HepG2 (cell line): ENCODE measurements at regions not wholly inside any gene's neighbourhood (a gene's known extent, or its start where the extent isn't known, plus 50 kb on each side); places are given as distances from the start of the nearest gene placed in this dataset.

Source experiments
- ATF4 ChIP-seq, 2 experiments: fragments of 450-650 bp in 1 of 2; sonication (generic) in 1 of 2; formaldehyde crosslinking; IDR thresholded peaks; 2 replicates each; pipeline versions ENCODE4 v1.5.0 to v1.8.0; 2020 to 2022; ENCODE audit warnings: mild to moderate bottlenecking in 1 of 2, missing genetic modification reagents in 1 of 2
- EZH2 ChIP-seq: conservative IDR thresholded peaks from 2 replicates; pipeline ENCODE4 v1.6.1; 2012; ENCODE audit warnings: mild to moderate bottlenecking, low read depth, low read length, moderate library complexity
- RFXANK ChIP-seq: IDR thresholded peaks from 2 replicates; pipeline ENCODE4 v1.6.1; 2016
- SNAI1 ChIP-seq: sonication (generic); formaldehyde crosslinking; IDR thresholded peaks from 2 replicates; pipeline ENCODE4 v1.5.0; 2020; ENCODE audit warnings: mild to moderate bottlenecking, missing genetic modification reagents, borderline replicate concordance
- SP1 ChIP-seq, 2 experiments: fragments of 450-650 bp in 1 of 2; sonication (generic) in 1 of 2; formaldehyde crosslinking in 1 of 2; IDR thresholded peaks; 2 replicates each; pipeline versions ENCODE4 v1.4.0 to v1.6.1; 2016 to 2020; ENCODE audit warnings: missing genetic modification reagents in 1 of 2
- TBP ChIP-seq: sonication (generic); formaldehyde crosslinking; IDR thresholded peaks from 2 replicates; pipeline ENCODE4 v1.5.0; 2020; ENCODE audit warnings: missing genetic modification reagents
- ZNF713 ChIP-seq: sonication (generic); formaldehyde crosslinking; IDR thresholded peaks from 2 replicates; pipeline ENCODE4 v1.4.0; 2020; ENCODE audit warnings: mild to moderate bottlenecking, missing genetic modification reagents

GRCh38 chr13:90205911-90206310, 1141.6 kb upstream of the MIR17HG start:
- TF ChIP-seq ZNF713 (CRISPR knock-in tag): no peak
- TF ChIP-seq RFXANK (CRISPR knock-in tag): no peak
- TF ChIP-seq TBP: no peak
- no peak for TF ChIP-seq SNAI1
- no peak for TF ChIP-seq ATF4 (CRISPR knock-in tag; IDR thresholded peaks at IDR 0.05)
- TF ChIP-seq EZH2: no peak
- TF ChIP-seq SP1 (IDR thresholded peaks at IDR 0.05): no peak
- no peak for TF ChIP-seq SP1 (CRISPR knock-in tag; IDR thresholded peaks at IDR 0.05)
